Upper lobe of left lung (tissue), 4 donors: ENCODE measurements at regions not wholly inside any gene's neighbourhood (a gene's known extent, or its start where the extent isn't known, plus 50 kb on each side); places are given as distances from the start of the nearest gene placed in this dataset.

Experiments
- EP300 ChIP-seq, 4 donors: sonication (generic); formaldehyde crosslinking; IDR thresholded peaks; one replicate each; pipeline ENCODE4 v1.5.1; 2017; ENCODE audit warnings: antibody characterized with exemption in 4 of 4, control low read depth in 2 of 4
- POLR2A ChIP-seq, 4 donors: fragments of 450-650 bp; IDR thresholded peaks; one replicate each; pipeline ENCODE4 v1.5.1; 2016 to 2017; ENCODE audit warnings: antibody characterized with exemption in 4 of 4, mild to moderate bottlenecking in 2 of 4
- POLR2AphosphoS5 ChIP-seq, 2 donors: sonication (generic); formaldehyde crosslinking; IDR thresholded peaks; one replicate each; pipeline ENCODE4 v1.5.1; 2017; ENCODE audit warnings: antibody characterized with exemption in 2 of 2
- TF ChIP-seq, protein P1 (sequence below), 6 experiments: fragments of 450-650 bp in 4 of 6; fragments of 200-600 bp in 2 of 6; sonication (generic) in 2 of 6; IDR thresholded peaks; one replicate each; pipeline ENCODE4 v1.5.1; 2016 to 2019; ENCODE audit warnings: antibody characterized with exemption in 6 of 6

DNA sequence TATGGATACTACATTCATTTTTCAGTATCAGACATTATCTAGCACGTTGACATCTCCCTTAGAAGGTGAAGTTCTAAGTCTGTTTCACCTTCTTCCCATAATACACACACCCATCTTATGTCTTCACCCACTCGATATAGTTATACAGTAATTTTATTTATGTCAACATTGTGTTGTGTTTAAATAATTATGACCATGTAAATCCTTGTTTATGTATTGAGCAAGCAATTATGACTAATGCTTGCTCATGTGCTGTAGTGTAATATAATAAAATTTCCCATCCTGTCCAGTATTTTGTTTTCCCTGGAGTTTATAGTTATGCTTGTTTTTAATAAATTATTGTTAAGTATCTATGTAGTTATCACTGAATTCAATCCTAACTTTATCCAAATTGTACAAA is 163.2 kb downstream of the MTX2 start:
- TF ChIP-seq, protein P1, sequence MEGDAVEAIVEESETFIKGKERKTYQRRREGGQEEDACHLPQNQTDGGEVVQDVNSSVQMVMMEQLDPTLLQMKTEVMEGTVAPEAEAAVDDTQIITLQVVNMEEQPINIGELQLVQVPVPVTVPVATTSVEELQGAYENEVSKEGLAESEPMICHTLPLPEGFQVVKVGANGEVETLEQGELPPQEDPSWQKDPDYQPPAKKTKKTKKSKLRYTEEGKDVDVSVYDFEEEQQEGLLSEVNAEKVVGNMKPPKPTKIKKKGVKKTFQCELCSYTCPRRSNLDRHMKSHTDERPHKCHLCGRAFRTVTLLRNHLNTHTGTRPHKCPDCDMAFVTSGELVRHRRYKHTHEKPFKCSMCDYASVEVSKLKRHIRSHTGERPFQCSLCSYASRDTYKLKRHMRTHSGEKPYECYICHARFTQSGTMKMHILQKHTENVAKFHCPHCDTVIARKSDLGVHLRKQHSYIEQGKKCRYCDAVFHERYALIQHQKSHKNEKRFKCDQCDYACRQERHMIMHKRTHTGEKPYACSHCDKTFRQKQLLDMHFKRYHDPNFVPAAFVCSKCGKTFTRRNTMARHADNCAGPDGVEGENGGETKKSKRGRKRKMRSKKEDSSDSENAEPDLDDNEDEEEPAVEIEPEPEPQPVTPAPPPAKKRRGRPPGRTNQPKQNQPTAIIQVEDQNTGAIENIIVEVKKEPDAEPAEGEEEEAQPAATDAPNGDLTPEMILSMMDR (IDR thresholded peaks at IDR 0.05), result no peak
- TF ChIP-seq POLR2AphosphoS5 (IDR thresholded peaks at IDR 0.05), result no peak
- no peak for TF ChIP-seq POLR2A (IDR thresholded peaks at IDR 0.05)
- no peak for TF ChIP-seq EP300 (IDR thresholded peaks at IDR 0.05)
